Ishikawa (cell line): ENCODE measurements at regions not wholly inside any gene's neighbourhood (a gene's known extent, or its start where the extent isn't known, plus 50 kb on each side); places are given as distances from the start of the nearest gene placed in this dataset.

ENCODE experiments used
- CEBPB ChIP-seq: IDR thresholded peaks from 2 replicates; pipeline ENCODE4 v1.6.1; 2012
- EGR1 ChIP-seq: IDR thresholded peaks from 2 replicates; pipeline ENCODE4 v1.6.1; 2012
- EP300 ChIP-seq: IDR thresholded peaks from 2 replicates; pipeline ENCODE4 v1.6.1; 2012; ENCODE audit warnings: borderline replicate concordance
- FOXM1 ChIP-seq: IDR thresholded peaks from 2 replicates; pipeline ENCODE4 v1.6.1; 2012; ENCODE audit warnings: low read depth, borderline replicate concordance
- TEAD4 ChIP-seq: IDR thresholded peaks from 2 replicates; pipeline ENCODE4 v1.6.1; 2012
- YY1 ChIP-seq: IDR thresholded peaks from 2 replicates; pipeline ENCODE4 v1.6.1; 2012; ENCODE audit warnings: low read depth
- TF ChIP-seq, protein P1 (sequence below): IDR thresholded peaks from 2 replicates; pipeline ENCODE4 v1.6.1; 2012
- TF ChIP-seq, protein P2 (sequence below): IDR thresholded peaks from 2 replicates; pipeline ENCODE4 v1.6.1; 2012; ENCODE audit warnings: low read depth, mild to moderate bottlenecking
- TF ChIP-seq, protein P3 (sequence below): IDR thresholded peaks from 2 replicates; pipeline ENCODE4 v1.6.1; 2012

DNA sequence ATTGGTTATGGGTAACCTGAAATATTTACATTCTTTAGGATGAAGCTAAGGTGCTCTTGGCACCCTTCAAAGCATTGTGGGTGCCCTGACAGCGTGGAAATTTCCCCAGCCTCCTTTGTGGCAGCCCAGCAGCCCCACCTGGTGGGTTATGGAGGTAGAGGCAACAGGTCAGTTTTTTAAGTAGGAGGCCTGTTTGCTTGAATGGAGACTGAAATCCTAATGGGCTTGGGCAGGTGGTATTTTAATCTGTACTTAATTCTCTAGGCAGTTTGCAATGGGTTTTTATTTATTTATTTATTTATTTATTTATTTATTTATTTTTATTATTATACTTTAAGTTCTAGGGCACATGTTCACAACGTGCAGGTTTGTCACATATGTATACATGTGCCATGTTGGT lies 139.4 kb downstream of the EPC1 start:
- TF ChIP-seq, protein P1, sequence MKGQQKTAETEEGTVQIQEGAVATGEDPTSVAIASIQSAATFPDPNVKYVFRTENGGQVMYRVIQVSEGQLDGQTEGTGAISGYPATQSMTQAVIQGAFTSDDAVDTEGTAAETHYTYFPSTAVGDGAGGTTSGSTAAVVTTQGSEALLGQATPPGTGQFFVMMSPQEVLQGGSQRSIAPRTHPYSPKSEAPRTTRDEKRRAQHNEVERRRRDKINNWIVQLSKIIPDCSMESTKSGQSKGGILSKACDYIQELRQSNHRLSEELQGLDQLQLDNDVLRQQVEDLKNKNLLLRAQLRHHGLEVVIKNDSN, result no peak
- TF ChIP-seq EP300 (no peak), TEAD4 (no peak), YY1 (no peak), EGR1 (no peak), FOXM1 (no peak), CEBPB (no peak)
- TF ChIP-seq, protein P2, sequence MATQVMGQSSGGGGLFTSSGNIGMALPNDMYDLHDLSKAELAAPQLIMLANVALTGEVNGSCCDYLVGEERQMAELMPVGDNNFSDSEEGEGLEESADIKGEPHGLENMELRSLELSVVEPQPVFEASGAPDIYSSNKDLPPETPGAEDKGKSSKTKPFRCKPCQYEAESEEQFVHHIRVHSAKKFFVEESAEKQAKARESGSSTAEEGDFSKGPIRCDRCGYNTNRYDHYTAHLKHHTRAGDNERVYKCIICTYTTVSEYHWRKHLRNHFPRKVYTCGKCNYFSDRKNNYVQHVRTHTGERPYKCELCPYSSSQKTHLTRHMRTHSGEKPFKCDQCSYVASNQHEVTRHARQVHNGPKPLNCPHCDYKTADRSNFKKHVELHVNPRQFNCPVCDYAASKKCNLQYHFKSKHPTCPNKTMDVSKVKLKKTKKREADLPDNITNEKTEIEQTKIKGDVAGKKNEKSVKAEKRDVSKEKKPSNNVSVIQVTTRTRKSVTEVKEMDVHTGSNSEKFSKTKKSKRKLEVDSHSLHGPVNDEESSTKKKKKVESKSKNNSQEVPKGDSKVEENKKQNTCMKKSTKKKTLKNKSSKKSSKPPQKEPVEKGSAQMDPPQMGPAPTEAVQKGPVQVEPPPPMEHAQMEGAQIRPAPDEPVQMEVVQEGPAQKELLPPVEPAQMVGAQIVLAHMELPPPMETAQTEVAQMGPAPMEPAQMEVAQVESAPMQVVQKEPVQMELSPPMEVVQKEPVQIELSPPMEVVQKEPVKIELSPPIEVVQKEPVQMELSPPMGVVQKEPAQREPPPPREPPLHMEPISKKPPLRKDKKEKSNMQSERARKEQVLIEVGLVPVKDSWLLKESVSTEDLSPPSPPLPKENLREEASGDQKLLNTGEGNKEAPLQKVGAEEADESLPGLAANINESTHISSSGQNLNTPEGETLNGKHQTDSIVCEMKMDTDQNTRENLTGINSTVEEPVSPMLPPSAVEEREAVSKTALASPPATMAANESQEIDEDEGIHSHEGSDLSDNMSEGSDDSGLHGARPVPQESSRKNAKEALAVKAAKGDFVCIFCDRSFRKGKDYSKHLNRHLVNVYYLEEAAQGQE, result no peak
- TF ChIP-seq, protein P3, sequence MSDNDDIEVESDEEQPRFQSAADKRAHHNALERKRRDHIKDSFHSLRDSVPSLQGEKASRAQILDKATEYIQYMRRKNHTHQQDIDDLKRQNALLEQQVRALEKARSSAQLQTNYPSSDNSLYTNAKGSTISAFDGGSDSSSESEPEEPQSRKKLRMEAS, result no peak
